ENCODE measurements at regions not wholly inside any gene's neighbourhood (a gene's known extent, or its start where the extent isn't known, plus 50 kb on each side); places are given as distances from the start of the nearest gene placed in this dataset.

DNA sequence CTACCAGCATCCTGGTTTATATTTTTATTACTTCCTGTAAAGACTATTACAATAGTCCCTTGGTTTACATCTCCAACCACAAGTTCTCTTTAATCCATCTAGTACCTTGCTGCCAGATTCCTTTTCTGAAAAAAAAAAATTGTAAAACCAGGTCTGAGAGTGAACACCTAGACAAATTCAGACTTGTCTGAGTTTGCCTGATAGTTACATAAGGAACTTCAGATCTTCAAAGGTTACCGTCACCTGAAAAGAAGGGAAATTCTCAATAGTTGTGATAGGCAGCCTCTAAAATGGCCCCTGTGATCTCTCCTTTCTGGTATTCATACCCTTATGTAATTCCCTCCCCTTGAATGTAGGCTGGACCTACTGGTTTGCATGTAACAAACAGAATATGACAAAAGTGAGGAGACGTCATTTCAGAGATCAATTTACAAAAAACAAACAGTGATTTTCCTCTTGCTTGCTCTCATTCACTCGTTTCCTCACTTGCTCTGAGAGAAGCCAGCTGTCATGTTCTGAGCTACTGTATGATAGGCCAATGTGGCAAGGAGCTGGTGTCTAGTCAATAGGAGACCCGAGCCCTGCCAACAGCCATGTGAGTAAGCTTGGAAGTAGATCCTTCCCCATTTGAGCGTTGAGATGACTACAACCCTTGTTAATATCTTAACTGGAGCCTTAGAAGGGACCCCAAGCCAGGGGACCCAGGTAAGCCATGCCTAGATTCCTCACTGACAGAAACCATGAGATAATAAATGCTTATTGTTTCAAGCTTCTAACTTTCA, 110.9 kb upstream of the LSM8 start:
- Histone ChIP-seq H3K9ac (ENCODE audit: low read depth in 1 of 2, low read length in 2 of 2) (no peak overlapping the region), H3K36me3 (ENCODE audit: control insufficient read depth in 4 of 4, insufficient read depth in 3 of 4, low read depth in 1 of 4, low read length in 3 of 4) (no peaks in the 10 kb centered on the region), H3K4me1 (ENCODE audit: control insufficient read depth in 4 of 4, insufficient read depth in 4 of 4, low read length in 3 of 4) (peaks cover 0 to 3% (median 0%) of the 10 kb centered on the region in 4 donors), H3K4me3 (ENCODE audit: low read depth in 1 of 3, low read length in 3 of 3) (no peak overlapping the region), H3K9me3 (ENCODE audit: control insufficient read depth in 4 of 4, low read length in 3 of 4) (no peaks in the 10 kb centered on the region), H3K27ac (ENCODE audit: low read depth in 1 of 2, low read length in 2 of 2) (no peak overlapping the region), H3K27me3 (ENCODE audit: control insufficient read depth in 4 of 4, insufficient read depth in 4 of 4, low read length in 3 of 4) (no peaks in the 10 kb centered on the region)
- WGBS = 55% methylated on average over 5 of the region's 5 CpGs
- no peak for DNase-seq (ENCODE audit: low spot score)
- TF ChIP-seq, protein P1, sequence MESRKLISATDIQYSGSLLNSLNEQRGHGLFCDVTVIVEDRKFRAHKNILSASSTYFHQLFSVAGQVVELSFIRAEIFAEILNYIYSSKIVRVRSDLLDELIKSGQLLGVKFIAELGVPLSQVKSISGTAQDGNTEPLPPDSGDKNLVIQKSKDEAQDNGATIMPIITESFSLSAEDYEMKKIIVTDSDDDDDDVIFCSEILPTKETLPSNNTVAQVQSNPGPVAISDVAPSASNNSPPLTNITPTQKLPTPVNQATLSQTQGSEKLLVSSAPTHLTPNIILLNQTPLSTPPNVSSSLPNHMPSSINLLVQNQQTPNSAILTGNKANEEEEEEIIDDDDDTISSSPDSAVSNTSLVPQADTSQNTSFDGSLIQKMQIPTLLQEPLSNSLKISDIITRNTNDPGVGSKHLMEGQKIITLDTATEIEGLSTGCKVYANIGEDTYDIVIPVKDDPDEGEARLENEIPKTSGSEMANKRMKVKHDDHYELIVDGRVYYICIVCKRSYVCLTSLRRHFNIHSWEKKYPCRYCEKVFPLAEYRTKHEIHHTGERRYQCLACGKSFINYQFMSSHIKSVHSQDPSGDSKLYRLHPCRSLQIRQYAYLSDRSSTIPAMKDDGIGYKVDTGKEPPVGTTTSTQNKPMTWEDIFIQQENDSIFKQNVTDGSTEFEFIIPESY (IDR thresholded peaks at IDR 0.05) = no peak
- no peak for TF ChIP-seq HNF4G (IDR thresholded peaks at IDR 0.05)
- no peak for TF ChIP-seq HNF4A (conservative IDR thresholded peaks at IDR 0.05)
- no peak for TF ChIP-seq EGR1 (IDR thresholded peaks at IDR 0.05; ENCODE audit: low read depth in 2 of 2)
- no peak for TF ChIP-seq RAD21 (IDR thresholded peaks at IDR 0.05)
- TF ChIP-seq, protein P2, sequence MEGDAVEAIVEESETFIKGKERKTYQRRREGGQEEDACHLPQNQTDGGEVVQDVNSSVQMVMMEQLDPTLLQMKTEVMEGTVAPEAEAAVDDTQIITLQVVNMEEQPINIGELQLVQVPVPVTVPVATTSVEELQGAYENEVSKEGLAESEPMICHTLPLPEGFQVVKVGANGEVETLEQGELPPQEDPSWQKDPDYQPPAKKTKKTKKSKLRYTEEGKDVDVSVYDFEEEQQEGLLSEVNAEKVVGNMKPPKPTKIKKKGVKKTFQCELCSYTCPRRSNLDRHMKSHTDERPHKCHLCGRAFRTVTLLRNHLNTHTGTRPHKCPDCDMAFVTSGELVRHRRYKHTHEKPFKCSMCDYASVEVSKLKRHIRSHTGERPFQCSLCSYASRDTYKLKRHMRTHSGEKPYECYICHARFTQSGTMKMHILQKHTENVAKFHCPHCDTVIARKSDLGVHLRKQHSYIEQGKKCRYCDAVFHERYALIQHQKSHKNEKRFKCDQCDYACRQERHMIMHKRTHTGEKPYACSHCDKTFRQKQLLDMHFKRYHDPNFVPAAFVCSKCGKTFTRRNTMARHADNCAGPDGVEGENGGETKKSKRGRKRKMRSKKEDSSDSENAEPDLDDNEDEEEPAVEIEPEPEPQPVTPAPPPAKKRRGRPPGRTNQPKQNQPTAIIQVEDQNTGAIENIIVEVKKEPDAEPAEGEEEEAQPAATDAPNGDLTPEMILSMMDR (IDR thresholded peaks at IDR 0.05; ENCODE audit: low read depth, low read length, missing input control) = no peak
- no peak for TF ChIP-seq SP1 (IDR thresholded peaks at IDR 0.05)
- no peak for TF ChIP-seq TAF1 (conservative IDR thresholded peaks at IDR 0.05)
- TF ChIP-seq, protein P3, sequence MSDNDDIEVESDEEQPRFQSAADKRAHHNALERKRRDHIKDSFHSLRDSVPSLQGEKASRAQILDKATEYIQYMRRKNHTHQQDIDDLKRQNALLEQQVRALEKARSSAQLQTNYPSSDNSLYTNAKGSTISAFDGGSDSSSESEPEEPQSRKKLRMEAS (IDR thresholded peaks at IDR 0.05) = no peak
- TF ChIP-seq, protein P4, sequence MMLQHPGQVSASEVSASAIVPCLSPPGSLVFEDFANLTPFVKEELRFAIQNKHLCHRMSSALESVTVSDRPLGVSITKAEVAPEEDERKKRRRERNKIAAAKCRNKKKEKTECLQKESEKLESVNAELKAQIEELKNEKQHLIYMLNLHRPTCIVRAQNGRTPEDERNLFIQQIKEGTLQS (IDR thresholded peaks at IDR 0.05) = no peak
- TF ChIP-seq JUND (IDR thresholded peaks at IDR 0.05) = no peak
- TF ChIP-seq YY1 (IDR thresholded peaks at IDR 0.05) = no peak
- TF ChIP-seq FOXA2 (IDR thresholded peaks at IDR 0.05) = no peak
- TF ChIP-seq RXRA (IDR thresholded peaks at IDR 0.05) = no peak
- no peak for TF ChIP-seq FOXA1 (IDR thresholded peaks at IDR 0.05)

DNA sequence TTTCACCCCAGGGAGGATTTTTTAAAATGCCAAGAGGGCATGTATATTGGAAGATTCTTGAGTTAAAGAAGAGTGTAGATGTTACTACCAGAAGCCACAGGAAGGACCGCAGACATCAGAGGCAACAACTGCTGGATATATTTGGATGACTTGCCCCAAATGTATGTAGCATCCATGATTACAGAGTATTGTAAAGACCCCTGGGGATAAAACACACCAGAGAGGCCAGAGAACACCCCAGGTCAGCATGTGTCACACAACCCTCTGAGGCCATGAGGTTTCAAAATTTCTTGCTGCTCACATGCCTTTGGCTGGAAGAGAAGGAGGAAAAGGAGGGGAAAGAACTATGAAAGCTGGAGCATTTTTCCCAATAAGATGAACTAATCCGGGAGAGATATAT, 108.0 kb upstream of the LSM8 start:
- H3K36me3 ChIP-seq (ENCODE audit: control insufficient read depth in 4 of 4, insufficient read depth in 3 of 4, low read depth in 1 of 4, low read length in 3 of 4) = no peaks in the 10 kb centered on the region
- H3K27me3 ChIP-seq (ENCODE audit: control insufficient read depth in 4 of 4, insufficient read depth in 4 of 4, low read length in 3 of 4) = no peaks in the 10 kb centered on the region
- H3K9ac ChIP-seq (ENCODE audit: low read depth in 1 of 2, low read length in 2 of 2) = no peak overlapping the region
- H3K4me1 ChIP-seq (ENCODE audit: control insufficient read depth in 4 of 4, insufficient read depth in 4 of 4, low read length in 3 of 4) = peaks cover 0 to 3% (median 0%) of the 10 kb centered on the region in 4 donors
- no peaks in the 10 kb centered on the region for H3K9me3 ChIP-seq (ENCODE audit: control insufficient read depth in 4 of 4, low read length in 3 of 4)
- 88% methylated on average over 2 of the region's 2 CpGs for WGBS
- H3K27ac ChIP-seq (ENCODE audit: low read depth in 1 of 2, low read length in 2 of 2) = no peak overlapping the region
- DNase-seq (ENCODE audit: low spot score) = no peak
- no peak overlapping the region for H3K4me3 ChIP-seq (ENCODE audit: low read depth in 1 of 3, low read length in 3 of 3)
- no peak for TF ChIP-seq YY1 (IDR thresholded peaks at IDR 0.05)
- no peak for TF ChIP-seq JUND (IDR thresholded peaks at IDR 0.05)
- TF ChIP-seq, protein P5, sequence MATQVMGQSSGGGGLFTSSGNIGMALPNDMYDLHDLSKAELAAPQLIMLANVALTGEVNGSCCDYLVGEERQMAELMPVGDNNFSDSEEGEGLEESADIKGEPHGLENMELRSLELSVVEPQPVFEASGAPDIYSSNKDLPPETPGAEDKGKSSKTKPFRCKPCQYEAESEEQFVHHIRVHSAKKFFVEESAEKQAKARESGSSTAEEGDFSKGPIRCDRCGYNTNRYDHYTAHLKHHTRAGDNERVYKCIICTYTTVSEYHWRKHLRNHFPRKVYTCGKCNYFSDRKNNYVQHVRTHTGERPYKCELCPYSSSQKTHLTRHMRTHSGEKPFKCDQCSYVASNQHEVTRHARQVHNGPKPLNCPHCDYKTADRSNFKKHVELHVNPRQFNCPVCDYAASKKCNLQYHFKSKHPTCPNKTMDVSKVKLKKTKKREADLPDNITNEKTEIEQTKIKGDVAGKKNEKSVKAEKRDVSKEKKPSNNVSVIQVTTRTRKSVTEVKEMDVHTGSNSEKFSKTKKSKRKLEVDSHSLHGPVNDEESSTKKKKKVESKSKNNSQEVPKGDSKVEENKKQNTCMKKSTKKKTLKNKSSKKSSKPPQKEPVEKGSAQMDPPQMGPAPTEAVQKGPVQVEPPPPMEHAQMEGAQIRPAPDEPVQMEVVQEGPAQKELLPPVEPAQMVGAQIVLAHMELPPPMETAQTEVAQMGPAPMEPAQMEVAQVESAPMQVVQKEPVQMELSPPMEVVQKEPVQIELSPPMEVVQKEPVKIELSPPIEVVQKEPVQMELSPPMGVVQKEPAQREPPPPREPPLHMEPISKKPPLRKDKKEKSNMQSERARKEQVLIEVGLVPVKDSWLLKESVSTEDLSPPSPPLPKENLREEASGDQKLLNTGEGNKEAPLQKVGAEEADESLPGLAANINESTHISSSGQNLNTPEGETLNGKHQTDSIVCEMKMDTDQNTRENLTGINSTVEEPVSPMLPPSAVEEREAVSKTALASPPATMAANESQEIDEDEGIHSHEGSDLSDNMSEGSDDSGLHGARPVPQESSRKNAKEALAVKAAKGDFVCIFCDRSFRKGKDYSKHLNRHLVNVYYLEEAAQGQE (IDR thresholded peaks at IDR 0.05) = no peak
- TF ChIP-seq, protein P2 (IDR thresholded peaks at IDR 0.05; ENCODE audit: low read depth, low read length, missing input control) = no peak
- no peak for TF ChIP-seq FOXA1 (IDR thresholded peaks at IDR 0.05)
- no peak for TF ChIP-seq GABPA (IDR thresholded peaks at IDR 0.05 in 1 of 2, conservative IDR thresholded peaks at IDR 0.05 in 1 of 2)
- no peak for TF ChIP-seq TAF1 (conservative IDR thresholded peaks at IDR 0.05)
- TF ChIP-seq, protein P4 (IDR thresholded peaks at IDR 0.05) = no peak
- no peak for TF ChIP-seq HNF4G (IDR thresholded peaks at IDR 0.05)
- TF ChIP-seq RAD21 (IDR thresholded peaks at IDR 0.05) = no peak
- no peak for TF ChIP-seq FOXA2 (IDR thresholded peaks at IDR 0.05)
- TF ChIP-seq NR2F2 (IDR thresholded peaks at IDR 0.05) = no peak
- TF ChIP-seq EGR1 (IDR thresholded peaks at IDR 0.05; ENCODE audit: low read depth in 2 of 2) = no peak
- no peak for TF ChIP-seq HNF4A (conservative IDR thresholded peaks at IDR 0.05)

Measured in liver (tissue), 8 donors.